ENCODE measurements at regions not wholly inside any gene's neighbourhood (a gene's known extent, or its start where the extent isn't known, plus 50 kb on each side); places are given as distances from the start of the nearest gene placed in this dataset.

- no peak for ATAC-seq
- peaks cover 3% of the 10 kb centered on the region for H3K4me1 ChIP-seq (ENCODE audit: low read depth)
Observed at GRCh38 chr9:81741103-81741502, 51.8 kb upstream of the TLE1 start.

GRCh38 chr9:81748091-81748490, 58.7 kb upstream of the TLE1 start:
- H3K4me3 ChIP-seq, result no peak overlapping the region
- TF ChIP-seq, protein P1, sequence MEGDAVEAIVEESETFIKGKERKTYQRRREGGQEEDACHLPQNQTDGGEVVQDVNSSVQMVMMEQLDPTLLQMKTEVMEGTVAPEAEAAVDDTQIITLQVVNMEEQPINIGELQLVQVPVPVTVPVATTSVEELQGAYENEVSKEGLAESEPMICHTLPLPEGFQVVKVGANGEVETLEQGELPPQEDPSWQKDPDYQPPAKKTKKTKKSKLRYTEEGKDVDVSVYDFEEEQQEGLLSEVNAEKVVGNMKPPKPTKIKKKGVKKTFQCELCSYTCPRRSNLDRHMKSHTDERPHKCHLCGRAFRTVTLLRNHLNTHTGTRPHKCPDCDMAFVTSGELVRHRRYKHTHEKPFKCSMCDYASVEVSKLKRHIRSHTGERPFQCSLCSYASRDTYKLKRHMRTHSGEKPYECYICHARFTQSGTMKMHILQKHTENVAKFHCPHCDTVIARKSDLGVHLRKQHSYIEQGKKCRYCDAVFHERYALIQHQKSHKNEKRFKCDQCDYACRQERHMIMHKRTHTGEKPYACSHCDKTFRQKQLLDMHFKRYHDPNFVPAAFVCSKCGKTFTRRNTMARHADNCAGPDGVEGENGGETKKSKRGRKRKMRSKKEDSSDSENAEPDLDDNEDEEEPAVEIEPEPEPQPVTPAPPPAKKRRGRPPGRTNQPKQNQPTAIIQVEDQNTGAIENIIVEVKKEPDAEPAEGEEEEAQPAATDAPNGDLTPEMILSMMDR (IDR thresholded peaks at IDR 0.05), result no peak
- no peaks in the 10 kb centered on the region for H3K36me3 ChIP-seq (ENCODE audit: low read depth)
- H3K9me3 ChIP-seq, result no peaks in the 10 kb centered on the region
- DNase-seq (no peak), ATAC-seq (no peak)
- no peaks in the 10 kb centered on the region for H3K4me1 ChIP-seq (ENCODE audit: low read depth)
- intact Hi-C loops (cut with DNase I, micrococcal nuclease), result no loop called here

More at GRCh38 chr9:81741103-81741502, 51.8 kb upstream of the TLE1 start:
- H3K9me3 ChIP-seq, result no peaks in the 10 kb centered on the region
- no peak overlapping the region for H3K4me3 ChIP-seq
- H3K36me3 ChIP-seq (ENCODE audit: low read depth), result no peaks in the 10 kb centered on the region
- no peak for DNase-seq
- TF ChIP-seq, protein P1 (IDR thresholded peaks at IDR 0.05), result no peak
- intact Hi-C loops (cut with DNase I, micrococcal nuclease), result no loop called here

DNA sequence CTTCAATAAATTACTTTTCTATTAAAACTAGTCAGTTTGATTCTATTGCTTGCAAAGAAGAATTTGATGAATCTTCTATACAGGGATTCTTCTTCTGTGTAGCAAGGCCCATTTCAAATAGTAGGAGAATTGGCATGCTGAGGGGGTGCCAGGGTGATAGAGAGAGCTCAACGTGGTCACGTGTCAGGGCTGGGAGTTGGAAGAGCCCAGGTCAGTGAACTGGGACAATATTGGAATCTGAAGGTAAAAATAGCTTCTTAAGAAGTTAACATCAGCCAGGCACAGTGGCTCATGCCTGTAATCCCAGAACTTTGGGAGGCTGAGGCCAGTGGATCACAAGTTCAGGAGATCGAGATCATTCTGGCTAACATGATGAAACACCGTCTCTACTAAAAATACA, 64.1 kb upstream of the TLE1 start:
- DNase-seq, result no peak
- Histone ChIP-seq H3K4me1 (ENCODE audit: low read depth) (no peaks in the 10 kb centered on the region), H3K4me3 (no peak overlapping the region), H3K9me3 (no peaks in the 10 kb centered on the region), H3K36me3 (ENCODE audit: low read depth) (no peaks in the 10 kb centered on the region)
- intact Hi-C loops (cut with DNase I, micrococcal nuclease), result no loop called here
- no peak for ATAC-seq
- TF ChIP-seq, protein P1 (IDR thresholded peaks at IDR 0.05), result no peak

DNA sequence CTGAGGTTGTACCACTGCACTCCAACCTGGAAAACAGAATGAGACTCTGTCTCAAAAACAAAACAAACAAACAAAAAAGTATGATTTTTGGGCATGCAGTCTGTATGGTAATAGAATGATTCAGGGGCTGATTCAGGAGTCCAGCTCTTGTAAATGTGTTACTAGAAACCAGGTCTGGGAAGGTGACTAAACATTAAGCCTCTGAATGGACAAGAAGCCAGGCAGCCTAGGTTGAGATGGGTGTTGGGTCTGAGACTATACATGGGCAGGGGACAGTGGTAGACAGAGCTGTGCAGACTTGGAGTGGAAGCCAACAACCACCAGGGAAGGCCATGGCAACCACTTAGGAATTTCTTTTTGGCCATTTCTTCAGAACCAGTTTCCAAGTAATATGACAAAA, 64.9 kb upstream of the TLE1 start:
- ATAC-seq, result no peak

DNA sequence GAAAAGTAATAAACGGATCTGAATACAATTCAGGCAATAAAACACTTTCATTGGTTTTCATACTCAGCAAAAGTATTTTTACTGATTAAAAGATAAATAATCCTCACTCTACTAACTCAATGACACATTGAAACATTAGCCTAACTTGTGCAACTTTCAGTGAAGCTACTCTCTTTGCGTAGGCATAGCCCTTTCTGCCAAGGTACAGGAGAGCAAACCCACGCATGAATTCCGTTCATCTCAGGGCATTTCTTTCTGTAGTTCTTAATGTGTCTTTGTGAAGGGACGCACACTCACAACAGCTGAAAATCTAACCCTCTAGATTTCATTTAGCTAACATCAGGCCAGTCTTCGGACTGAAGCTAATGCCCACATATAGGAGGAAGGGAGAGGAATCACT, 66.4 kb upstream of the TLE1 start:
- H3K4me1 ChIP-seq (ENCODE audit: low read depth), result no peaks in the 10 kb centered on the region
- TF ChIP-seq, protein P1 (IDR thresholded peaks at IDR 0.05), result no peak
- no peaks in the 10 kb centered on the region for H3K9me3 ChIP-seq
- intact Hi-C loops (cut with DNase I, micrococcal nuclease), result no loop called here
- no peak for DNase-seq
- ATAC-seq, result no peak
- H3K4me3 ChIP-seq, result no peak overlapping the region
- H3K36me3 ChIP-seq (ENCODE audit: low read depth), result no peaks in the 10 kb centered on the region

More for the DNA sequence above, 64.9 kb upstream of the TLE1 start:
- no peaks in the 10 kb centered on the region for H3K9me3 ChIP-seq
- intact Hi-C loops (cut with DNase I, micrococcal nuclease), result no loop called here
- H3K4me3 ChIP-seq, result no peak overlapping the region
- no peak for DNase-seq
- TF ChIP-seq, protein P1 (IDR thresholded peaks at IDR 0.05), result no peak
- no peaks in the 10 kb centered on the region for H3K4me1 ChIP-seq (ENCODE audit: low read depth)
- no peaks in the 10 kb centered on the region for H3K36me3 ChIP-seq (ENCODE audit: low read depth)

DNA sequence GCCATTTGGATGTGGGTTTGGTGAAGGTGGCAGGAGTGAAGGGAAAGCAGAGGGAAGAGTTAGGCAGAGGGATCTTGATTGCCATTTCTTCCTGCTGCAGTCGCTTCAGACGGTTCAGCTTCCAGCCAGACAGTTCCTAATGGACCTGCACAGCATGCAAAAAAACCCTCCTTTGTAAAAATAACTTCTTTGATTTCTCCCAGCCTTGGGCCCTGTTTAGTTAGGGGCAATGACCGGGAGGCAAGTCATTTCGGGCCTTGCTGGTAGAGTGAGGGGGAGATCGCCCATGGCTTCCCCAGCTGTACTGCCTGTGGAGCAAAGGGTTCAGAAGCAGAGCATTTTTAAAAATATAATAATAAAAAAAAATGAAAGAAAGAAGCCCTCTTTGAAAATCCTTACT, 67.2 kb upstream of the TLE1 start:
- intact Hi-C loops (cut with DNase I, micrococcal nuclease), result no loop called here
- Histone ChIP-seq H3K9me3 (no peaks in the 10 kb centered on the region), H3K4me3 (no peak overlapping the region), H3K4me1 (ENCODE audit: low read depth) (no peaks in the 10 kb centered on the region), H3K36me3 (ENCODE audit: low read depth) (no peaks in the 10 kb centered on the region)
- DNase-seq (no peak), ATAC-seq (no peak)
- TF ChIP-seq, protein P1 (IDR thresholded peaks at IDR 0.05), result no peak
